ENCODE measurements at regions not wholly inside any gene's neighbourhood (a gene's known extent, or its start where the extent isn't known, plus 50 kb on each side); places are given as distances from the start of the nearest gene placed in this dataset.

DNA sequence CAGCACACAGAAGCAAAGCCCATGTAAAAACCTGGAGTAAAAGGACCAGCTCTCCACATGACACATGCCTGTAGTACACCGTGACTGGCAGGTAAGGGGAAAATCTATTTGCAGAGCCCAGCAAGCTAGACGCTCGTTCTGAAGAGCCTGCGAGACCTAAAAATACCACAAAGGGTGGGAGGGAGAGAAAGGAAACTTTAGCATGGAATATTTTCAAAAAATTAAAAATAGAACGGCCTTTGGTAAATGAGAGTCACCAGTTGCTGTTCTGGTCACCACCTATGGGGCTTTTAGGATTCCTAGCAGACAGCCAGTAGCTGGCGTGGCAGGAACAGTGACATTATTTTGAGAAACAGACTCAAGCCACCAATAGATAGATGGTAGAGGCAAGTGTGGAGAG lies 115.5 kb downstream of the MID1IP1 start:
- dilution Hi-C loops (cut with HindIII; ENCODE audit: low sequenced_read_pairs, unreplicated experiment), result no loop called here
- 63% methylated on average over 1 of the region's 6 CpGs; no CpG with 5 or more reads in 1 of the 2 experiments for WGBS, 2 experiments (ENCODE audit: extremely low coverage in 2 of 2, insufficient read length in 1 of 2)

More for the DNA sequence above, 115.5 kb downstream of the MID1IP1 start:
- H3K36me3 ChIP-seq (ENCODE audit: control insufficient read depth, insufficient read depth, low read length), result no peaks in the 10 kb centered on the region
- BruUV-seq (replicated peaks), result no TSS peak
- H2AK9ac ChIP-seq (replicated peaks; ENCODE audit: low read depth, low read length, poor library complexity), result no peak overlapping the region
- in situ Hi-C loops (cut with MboI; ENCODE audit: low sequenced_read_pairs) (no loop called here), intact Hi-C loops (cut with micrococcal nuclease) (no loop called here)
- no peaks in the 10 kb centered on the region for H4K20me1 ChIP-seq (ENCODE audit: insufficient read depth, low read length)
- H3K9ac ChIP-seq (ENCODE audit: low read depth, low read length), result no peak overlapping the region
- no peak overlapping the region for H2AK5ac ChIP-seq (ENCODE audit: low read depth, low read length)
- no peak overlapping the region for H2BK15ac ChIP-seq (ENCODE audit: low read depth, low read length)
- no peak overlapping the region for H2BK20ac ChIP-seq (ENCODE audit: low read depth, low read length)
- H4K5ac ChIP-seq (ENCODE audit: low read depth, low read length), result no peak overlapping the region
- no peaks in the 10 kb centered on the region for H3K79me1 ChIP-seq (ENCODE audit: low read depth in 1 of 2, low read length in 2 of 2)
- no peaks in the 10 kb centered on the region for H3K4me1 ChIP-seq (ENCODE audit: control insufficient read depth, insufficient read depth, low read length)
- no peak overlapping the region for H3K23ac ChIP-seq (ENCODE audit: low read depth, low read length)
- no peak overlapping the region for H3K4me2 ChIP-seq (ENCODE audit: low read depth, low read length)
- no peak overlapping the region for H3K4ac ChIP-seq (ENCODE audit: low read depth, low read length)
- H3K4me3 ChIP-seq (ENCODE audit: insufficient read depth, low read depth, low read length), result no peak overlapping the region
- no peaks in the 10 kb centered on the region for H3K9me3 ChIP-seq (ENCODE audit: control insufficient read depth, insufficient read depth, low read length)
- H2BK5ac ChIP-seq (ENCODE audit: low read depth, low read length, poor library complexity, severe bottlenecking), result no peak overlapping the region
- ChIA-PET CTCF (no interaction called here), POLR2A (ENCODE audit: unreplicated experiment) (no interaction called here)
- no peak overlapping the region for H3K27ac ChIP-seq (ENCODE audit: insufficient read depth, low read length)
- H2BK120ac ChIP-seq (ENCODE audit: low read depth, low read length), result no peak overlapping the region
- peaks cover 7% of the 10 kb centered on the region for H3K27me3 ChIP-seq (ENCODE audit: control insufficient read depth, insufficient read depth, low read length)
- DNase-seq (no peak), ATAC-seq (ENCODE audit: low read depth) (no peak)
- no peaks in the 10 kb centered on the region for H3K9me1 ChIP-seq (ENCODE audit: insufficient read depth, low read length)
- TF ChIP-seq NFE2L2 (IDR thresholded peaks at IDR 0.05; ENCODE audit: low read depth, low read length), result no peak
- TF ChIP-seq, protein P1, sequence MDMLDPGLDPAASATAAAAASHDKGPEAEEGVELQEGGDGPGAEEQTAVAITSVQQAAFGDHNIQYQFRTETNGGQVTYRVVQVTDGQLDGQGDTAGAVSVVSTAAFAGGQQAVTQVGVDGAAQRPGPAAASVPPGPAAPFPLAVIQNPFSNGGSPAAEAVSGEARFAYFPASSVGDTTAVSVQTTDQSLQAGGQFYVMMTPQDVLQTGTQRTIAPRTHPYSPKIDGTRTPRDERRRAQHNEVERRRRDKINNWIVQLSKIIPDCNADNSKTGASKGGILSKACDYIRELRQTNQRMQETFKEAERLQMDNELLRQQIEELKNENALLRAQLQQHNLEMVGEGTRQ (IDR thresholded peaks at IDR 0.05; ENCODE audit: low read depth, low read length), result no peak
- TF ChIP-seq MAFK (IDR thresholded peaks at IDR 0.05; ENCODE audit: low read depth, low read length), result no peak
- TF ChIP-seq MXI1 (IDR thresholded peaks at IDR 0.05; ENCODE audit: borderline replicate concordance, low read depth, low read length), result no peak
- no peak for TF ChIP-seq SMC3 (IDR thresholded peaks at IDR 0.05; ENCODE audit: low read depth, low read length)
- TF ChIP-seq, protein P2, sequence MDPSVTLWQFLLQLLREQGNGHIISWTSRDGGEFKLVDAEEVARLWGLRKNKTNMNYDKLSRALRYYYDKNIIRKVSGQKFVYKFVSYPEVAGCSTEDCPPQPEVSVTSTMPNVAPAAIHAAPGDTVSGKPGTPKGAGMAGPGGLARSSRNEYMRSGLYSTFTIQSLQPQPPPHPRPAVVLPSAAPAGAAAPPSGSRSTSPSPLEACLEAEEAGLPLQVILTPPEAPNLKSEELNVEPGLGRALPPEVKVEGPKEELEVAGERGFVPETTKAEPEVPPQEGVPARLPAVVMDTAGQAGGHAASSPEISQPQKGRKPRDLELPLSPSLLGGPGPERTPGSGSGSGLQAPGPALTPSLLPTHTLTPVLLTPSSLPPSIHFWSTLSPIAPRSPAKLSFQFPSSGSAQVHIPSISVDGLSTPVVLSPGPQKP (IDR thresholded peaks at IDR 0.05; ENCODE audit: borderline replicate concordance, low read depth, low read length), result no peak
- no peak for TF ChIP-seq CEBPB (IDR thresholded peaks at IDR 0.05; ENCODE audit: low read depth, low read length)
- TF ChIP-seq, protein P3, sequence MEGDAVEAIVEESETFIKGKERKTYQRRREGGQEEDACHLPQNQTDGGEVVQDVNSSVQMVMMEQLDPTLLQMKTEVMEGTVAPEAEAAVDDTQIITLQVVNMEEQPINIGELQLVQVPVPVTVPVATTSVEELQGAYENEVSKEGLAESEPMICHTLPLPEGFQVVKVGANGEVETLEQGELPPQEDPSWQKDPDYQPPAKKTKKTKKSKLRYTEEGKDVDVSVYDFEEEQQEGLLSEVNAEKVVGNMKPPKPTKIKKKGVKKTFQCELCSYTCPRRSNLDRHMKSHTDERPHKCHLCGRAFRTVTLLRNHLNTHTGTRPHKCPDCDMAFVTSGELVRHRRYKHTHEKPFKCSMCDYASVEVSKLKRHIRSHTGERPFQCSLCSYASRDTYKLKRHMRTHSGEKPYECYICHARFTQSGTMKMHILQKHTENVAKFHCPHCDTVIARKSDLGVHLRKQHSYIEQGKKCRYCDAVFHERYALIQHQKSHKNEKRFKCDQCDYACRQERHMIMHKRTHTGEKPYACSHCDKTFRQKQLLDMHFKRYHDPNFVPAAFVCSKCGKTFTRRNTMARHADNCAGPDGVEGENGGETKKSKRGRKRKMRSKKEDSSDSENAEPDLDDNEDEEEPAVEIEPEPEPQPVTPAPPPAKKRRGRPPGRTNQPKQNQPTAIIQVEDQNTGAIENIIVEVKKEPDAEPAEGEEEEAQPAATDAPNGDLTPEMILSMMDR (conservative IDR thresholded peaks at IDR 0.05; ENCODE audit: low read depth, low read length), result no peak
- H4K8ac ChIP-seq (ENCODE audit: low read depth in 2 of 2, low read length in 2 of 2), result no peak overlapping the region
- H3K56ac ChIP-seq (ENCODE audit: extremely low read depth, insufficient read depth, low read length), result no peak overlapping the region
- H3K14ac ChIP-seq (replicated peaks; ENCODE audit: low read depth, low read length), result no peak overlapping the region
- H2AFZ ChIP-seq (replicated peaks; ENCODE audit: low read length, poor library complexity), result no peak overlapping the region
- H3K18ac ChIP-seq (ENCODE audit: low read depth, low read length), result no peak overlapping the region
- no peak overlapping the region for H4K91ac ChIP-seq (ENCODE audit: insufficient read depth, low read depth, low read length)

Measured in IMR-90 (cell line).